Progenitor cell of endocrine pancreas (in vitro differentiated cells): ENCODE measurements at regions not wholly inside any gene's neighbourhood (a gene's known extent, or its start where the extent isn't known, plus 50 kb on each side); places are given as distances from the start of the nearest gene placed in this dataset.

Experiments
- DNase-seq: peaks from one replicate; pipeline ENCODE4 v3.0.0; 2021; ENCODE audit warnings: low spot score; ENCODE audit not compliant: unreplicated experiment
- H3K27ac Mint-ChIP-seq: 2 replicates; pipeline ENCODE4 v1.8.0; 2021; ENCODE audit warnings: mild to moderate bottlenecking, moderate library complexity, mixed read lengths
- H3K27me3 Mint-ChIP-seq: 2 replicates; pipeline ENCODE4 v1.8.0; 2021; ENCODE audit warnings: mixed read lengths
- H3K36me3 Mint-ChIP-seq: 2 replicates; pipeline ENCODE4 v1.8.0; 2022; ENCODE audit warnings: mixed read lengths; ENCODE audit not compliant: insufficient read depth
- H3K4me1 Mint-ChIP-seq: 2 replicates; pipeline ENCODE4 v1.8.0; 2021; ENCODE audit warnings: low read depth, mixed read lengths
- H3K4me3 Mint-ChIP-seq: 2 replicates; pipeline ENCODE4 v1.8.0; 2021; ENCODE audit warnings: low read depth, mild to moderate bottlenecking, moderate library complexity, mixed read lengths
- H3K9me3 Mint-ChIP-seq: 2 replicates; pipeline ENCODE4 v1.8.0; 2021; ENCODE audit warnings: low read depth, mixed read lengths
- CTCF ChIP-seq: fragments of 200-600 bp; sonication (generic); IDR thresholded peaks from one replicate; pipeline ENCODE4 v1.5.0; 2021; ENCODE audit warnings: antibody characterized with exemption, mild to moderate bottlenecking; ENCODE audit not compliant: unreplicated experiment

- no peak for TF ChIP-seq CTCF
- H3K27ac Mint-ChIP-seq = no peak overlapping the region
- no peak overlapping the region for H3K4me3 Mint-ChIP-seq
- H3K4me1 Mint-ChIP-seq = peaks cover 6% of the 10 kb centered on the region
- H3K36me3 Mint-ChIP-seq = peaks cover 2% of the 10 kb centered on the region
- no peaks in the 10 kb centered on the region for H3K27me3 Mint-ChIP-seq
- H3K9me3 Mint-ChIP-seq = peaks cover 12% of the 10 kb centered on the region
- no peak for DNase-seq
Observed at GRCh38 chr1:193520472-193520871, 334.1 kb upstream of the B3GALT2 start.

DNA sequence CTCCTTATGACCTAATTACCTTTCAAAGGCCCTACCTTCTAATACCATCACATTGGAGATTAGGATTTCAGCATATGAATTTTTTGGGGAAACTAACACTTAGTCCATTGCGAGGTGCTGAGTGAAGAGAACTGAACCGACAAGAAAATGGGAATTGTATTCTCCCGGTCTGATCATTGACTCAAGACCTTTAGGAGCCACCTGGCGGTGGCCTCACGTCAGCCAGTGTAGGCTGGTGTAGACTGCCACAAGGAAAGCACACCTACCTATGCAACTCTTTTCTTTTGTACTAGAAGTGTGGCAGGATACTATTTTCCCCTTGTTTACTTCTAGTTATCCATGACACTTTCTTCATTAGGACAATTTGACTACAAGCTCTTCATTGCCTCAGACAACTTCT, 333.5 kb upstream of the B3GALT2 start:
- Mint-ChIP-seq H3K27me3 (no peaks in the 10 kb centered on the region), H3K4me1 (peaks cover 3% of the 10 kb centered on the region), H3K9me3 (peaks cover 8% of the 10 kb centered on the region), H3K27ac (no peak overlapping the region), H3K4me3 (no peak overlapping the region), H3K36me3 (no peaks in the 10 kb centered on the region)
- DNase-seq = no peak
- no peak for TF ChIP-seq CTCF

- Mint-ChIP-seq H3K27me3 (no peaks in the 10 kb centered on the region), H3K36me3 (peaks cover under 1% of the 10 kb centered on the region), H3K9me3 (peaks cover 11% of the 10 kb centered on the region), H3K4me1 (no peaks in the 10 kb centered on the region), H3K27ac (no peak overlapping the region), H3K4me3 (no peak overlapping the region)
- TF ChIP-seq CTCF = no peak
- no peak for DNase-seq
Observed at GRCh38 chr1:193516755-193517388, 330.5 kb upstream of the B3GALT2 start.

GRCh38 chr1:193514397-193514796, 328.0 kb upstream of the B3GALT2 start:
- peaks cover 3% of the 10 kb centered on the region for H3K36me3 Mint-ChIP-seq
- no peaks in the 10 kb centered on the region for H3K4me1 Mint-ChIP-seq
- no peak overlapping the region for H3K27ac Mint-ChIP-seq
- TF ChIP-seq CTCF = no peak
- peaks cover 14% of the 10 kb centered on the region for H3K9me3 Mint-ChIP-seq
- H3K4me3 Mint-ChIP-seq = no peak overlapping the region
- no peaks in the 10 kb centered on the region for H3K27me3 Mint-ChIP-seq
- DNase-seq = no peak

- peaks cover 3% of the 10 kb centered on the region for H3K36me3 Mint-ChIP-seq
- no peak for DNase-seq
- peaks cover 14% of the 10 kb centered on the region for H3K9me3 Mint-ChIP-seq
- H3K27ac Mint-ChIP-seq = no peak overlapping the region
- H3K4me3 Mint-ChIP-seq = no peak overlapping the region
- TF ChIP-seq CTCF = no peak
- no peaks in the 10 kb centered on the region for H3K4me1 Mint-ChIP-seq
- no peaks in the 10 kb centered on the region for H3K27me3 Mint-ChIP-seq
Observed at GRCh38 chr1:193513032-193513431, 326.6 kb upstream of the B3GALT2 start.
